Hepatocyte (in vitro differentiated cells): ENCODE measurements at regions not wholly inside any gene's neighbourhood (a gene's known extent, or its start where the extent isn't known, plus 50 kb on each side); places are given as distances from the start of the nearest gene placed in this dataset.

Experiments
- CTCF ChIP-seq: fragments of 200-600 bp; sonication (generic); IDR thresholded peaks from 2 replicates; pipeline ENCODE4 v1.5.1; 2016; ENCODE audit warnings: antibody characterized with exemption, mild to moderate bottlenecking; ENCODE audit not compliant: poor library complexity
- EZH2 ChIP-seq: fragments of 200-600 bp; sonication (generic); IDR thresholded peaks from 2 replicates; pipeline ENCODE4 v1.6.1; 2016; ENCODE audit warnings: antibody characterized with exemption, mild to moderate bottlenecking, borderline replicate concordance

DNA sequence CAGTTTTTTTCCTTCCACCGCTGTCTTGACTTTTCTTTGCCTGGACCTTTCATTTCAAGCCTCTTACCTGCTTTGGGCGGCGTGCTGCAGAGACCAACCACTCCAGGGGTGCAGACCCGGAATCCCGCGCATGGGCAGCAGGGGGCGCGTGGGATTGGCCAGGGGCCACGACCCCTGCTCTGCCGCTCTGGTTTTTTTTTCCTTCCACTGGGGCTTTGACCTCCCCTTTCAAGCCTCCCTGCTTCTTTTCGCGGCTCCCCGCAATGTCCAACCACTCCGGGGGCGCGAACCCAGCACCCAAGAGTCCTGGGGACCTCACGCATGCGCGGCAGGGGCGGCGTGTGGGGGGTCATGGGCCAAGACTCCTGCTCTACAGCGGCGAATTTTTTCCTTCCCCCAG lies 325.1 kb downstream of the ALG10 start:
- TF ChIP-seq EZH2: no peak
- TF ChIP-seq CTCF: no peak
